Endothelial cell of umbilical vein (primary cell): ENCODE measurements at regions not wholly inside any gene's neighbourhood (a gene's known extent, or its start where the extent isn't known, plus 50 kb on each side); places are given as distances from the start of the nearest gene placed in this dataset.

ENCODE experiments used
- BruUV-seq: library from RNA; stranded (reverse); fragments of 400-500 nt; replicated peaks from 2 replicates; lab custom pipeline; 2021; lab: Mats Ljungman, UMichigan
- CTCF ChIA-PET: fragments of 300-600, 350-600 bp; sonication (Branson Sonifier 250); formaldehyde crosslinking; loops from one replicate; lab custom pipeline; 2021; ENCODE audit warnings: antibody characterized with exemption, inconsistent platforms; lab: Charles Lee
- POLR2A ChIA-PET: fragments of 300-600, 350-600 bp; sonication (Branson Sonifier 250); formaldehyde crosslinking; loops from one replicate; lab custom pipeline; 2021; ENCODE audit warnings: antibody characterized with exemption, inconsistent platforms; lab: Charles Lee
- DNase-seq: peaks from one replicate; pipeline ENCODE4 v3.0.0-alpha.2; 2011; ENCODE audit warnings: low read depth, low spot score
- FAIRE-seq: peaks from 2 replicates; lab custom pipeline; 2011; peaks lifted over from hg19 to GRCh38; lab: Jason Lieb, UNC
- H2AFZ ChIP-seq: 2 replicates; pipeline ENCODE4 v1.6.0; 2012; ENCODE audit warnings: low read depth, low read length, control low read depth, inconsistent platforms
- H3K27ac ChIP-seq: 2 replicates; pipeline ENCODE4 v1.5.1; 2011; ENCODE audit warnings: low read depth, mild to moderate bottlenecking, control low read depth, low read length, moderate library complexity; ENCODE audit not compliant: insufficient read depth
- H3K27me3 ChIP-seq, 2 experiments: 2 replicates each; pipeline versions ENCODE4 v1.6.0 to v1.6.1; 2011; ENCODE audit warnings: low read length in 2 of 2, mixed read lengths in 1 of 2; ENCODE audit not compliant: control insufficient read depth in 2 of 2, insufficient read depth in 2 of 2
- H3K36me3 ChIP-seq, 2 experiments: 2 replicates in 1 of 2; 3 replicates in 1 of 2; pipeline ENCODE4 v1.5.1; 2011; ENCODE audit warnings: low read length in 2 of 2, mild to moderate bottlenecking in 1 of 2, moderate library complexity in 1 of 2; ENCODE audit not compliant: control insufficient read depth in 2 of 2, insufficient read depth in 2 of 2; ENCODE audit errors: extremely low read depth in 1 of 2
- H3K4me1 ChIP-seq: 3 replicates; pipeline ENCODE4 v1.5.1; 2011; ENCODE audit warnings: mild to moderate bottlenecking, low read length; ENCODE audit not compliant: control insufficient read depth, insufficient read depth; ENCODE audit errors: extremely low read depth
- H3K4me2 ChIP-seq: 2 replicates; pipeline ENCODE4 v1.6.1; 2011; ENCODE audit warnings: low read length, control low read depth, mixed read lengths; ENCODE audit not compliant: insufficient read depth
- H3K4me3 ChIP-seq, 3 experiments: fragments of 200-600 bp in 1 of 3; sonication (generic), shearing (Covaris generic) in 1 of 3; replicated peaks in 1 of 3; 2 replicates each; pipeline ENCODE4 v1.5.1; 2011 to 2016; ENCODE audit warnings: control low read depth in 3 of 3, low read length in 3 of 3, mild to moderate bottlenecking in 2 of 3, inconsistent platforms in 1 of 3, low read depth in 1 of 3, moderate library complexity in 1 of 3; ENCODE audit not compliant: insufficient read depth in 1 of 3
- H3K79me2 ChIP-seq: 2 replicates; pipeline ENCODE4 v1.6.0; 2012; ENCODE audit warnings: low read length, inconsistent platforms; ENCODE audit not compliant: control insufficient read depth, insufficient read depth
- H3K9ac ChIP-seq: replicated peaks from 2 replicates; pipeline ENCODE3; 2011; ENCODE audit warnings: low read length, control low read depth; ENCODE audit not compliant: insufficient read depth; ENCODE audit errors: extremely low read depth
- H3K9me1 ChIP-seq: replicated peaks from 3 replicates; pipeline ENCODE4 v1.6.0; 2011; ENCODE audit warnings: mild to moderate bottlenecking, low read length; ENCODE audit not compliant: control insufficient read depth, insufficient read depth; ENCODE audit errors: extremely low read depth
- H3K9me3 ChIP-seq: replicated peaks from 2 replicates; pipeline ENCODE4 v1.5.1; 2012; ENCODE audit warnings: low read length, inconsistent platforms; ENCODE audit not compliant: control insufficient read depth, insufficient read depth
- H4K20me1 ChIP-seq: replicated peaks from 2 replicates; pipeline ENCODE3; 2011; ENCODE audit warnings: mild to moderate bottlenecking, low read length; ENCODE audit not compliant: control insufficient read depth, insufficient read depth; ENCODE audit errors: extremely low read depth
- FOS ChIP-seq: IDR thresholded peaks from 2 replicates; pipeline ENCODE4 v1.6.1; 2011; ENCODE audit warnings: mild to moderate bottlenecking, low read length, moderate library complexity, borderline replicate concordance; ENCODE audit not compliant: insufficient read depth
- GATA2 ChIP-seq: IDR thresholded peaks from 2 replicates; pipeline ENCODE4 v1.7.0; 2011; ENCODE audit warnings: low read depth, mild to moderate bottlenecking, moderate library complexity, mixed read lengths, low read length; ENCODE audit not compliant: insufficient read length, insufficient read depth
- JUN ChIP-seq: IDR thresholded peaks from 2 replicates; pipeline ENCODE4 v1.6.1; 2011; ENCODE audit warnings: borderline replicate concordance, low read depth; ENCODE audit not compliant: insufficient read length, insufficient read depth
- MYC ChIP-seq: IDR thresholded peaks from one replicate; pipeline ENCODE4 v1.6.1; 2011; ENCODE audit warnings: mild to moderate bottlenecking, low read depth, low read length
- POLR2A ChIP-seq: IDR thresholded peaks from 2 replicates; pipeline ENCODE4 v1.6.1; 2012; ENCODE audit warnings: low read depth, mild to moderate bottlenecking, control low read depth, low read length
- POLR2AphosphoS5 ChIP-seq: IDR thresholded peaks from 2 replicates; pipeline ENCODE4 v1.6.1; 2012; ENCODE audit warnings: low read depth, mild to moderate bottlenecking, control low read depth, low read length, moderate library complexity; ENCODE audit not compliant: insufficient read depth
- dilution Hi-C: fragments of 300-500 bp; cut with MboI; formaldehyde crosslinking; loops from one replicate; pipeline ENCODE4 v1.15.0; 2019; ENCODE audit warnings: low sequenced_read_pairs; ENCODE audit not compliant: extremely low pct_ligation_motif_present
- intact Hi-C: fragments of 100-400 bp; cut with micrococcal nuclease; formaldehyde crosslinking; loops from one replicate; pipeline ENCODE4 v1.10.0; 2022
- TF ChIP-seq, protein P1 (sequence below), 2 donors: IDR thresholded peaks; 1 replicate in 1 of 2; 2 replicates in 1 of 2; pipeline ENCODE4 v1.5.1; 2011; ENCODE audit warnings: low read length in 2 of 2, mild to moderate bottlenecking in 2 of 2, moderate library complexity in 2 of 2, control low read depth in 1 of 2, inconsistent platforms in 1 of 2, low read depth in 1 of 2; ENCODE audit not compliant: insufficient read depth in 1 of 2; ENCODE audit errors: extremely low read depth in 1 of 2
- TF ChIP-seq, protein P2 (sequence below): IDR thresholded peaks from 2 replicates; pipeline ENCODE4 v1.6.1; 2011; ENCODE audit not compliant: insufficient read depth, insufficient read length

DNA sequence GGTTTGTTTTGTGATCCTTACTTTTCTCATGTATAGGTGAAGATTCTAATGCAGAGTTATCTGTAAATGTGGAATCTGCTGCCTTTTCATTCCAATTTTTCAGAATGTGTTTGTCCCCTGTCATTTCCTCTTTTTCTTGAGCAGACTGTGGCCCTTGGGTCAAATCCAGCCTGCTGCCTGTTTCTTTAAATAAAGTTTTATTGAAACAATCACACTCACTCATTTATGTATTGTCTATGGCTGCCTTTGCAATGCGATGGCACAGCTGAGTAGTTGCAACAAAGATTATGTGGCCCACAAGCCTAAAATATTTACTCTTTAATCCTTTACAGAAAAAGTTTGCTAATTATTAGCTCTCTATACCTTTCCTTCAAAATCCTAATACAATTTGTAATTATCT, 116.3 kb upstream of the NPHP3 start:
- POLR2A ChIA-PET: no interaction called here
- no peak overlapping the region for H3K27ac ChIP-seq
- DNase-seq: no peak
- no peak overlapping the region for H3K9ac ChIP-seq
- H4K20me1 ChIP-seq: no peaks in the 10 kb centered on the region
- no peak overlapping the region for H2AFZ ChIP-seq
- BruUV-seq: no TSS peak
- H3K27me3 ChIP-seq: no peaks in the 10 kb centered on the region
- no peaks in the 10 kb centered on the region for H3K9me1 ChIP-seq
- TF ChIP-seq FOS (no peak), JUN (no peak), POLR2A (no peak), MYC (no peak), POLR2AphosphoS5 (no peak), GATA2 (no peak)
- TF ChIP-seq, protein P1, sequence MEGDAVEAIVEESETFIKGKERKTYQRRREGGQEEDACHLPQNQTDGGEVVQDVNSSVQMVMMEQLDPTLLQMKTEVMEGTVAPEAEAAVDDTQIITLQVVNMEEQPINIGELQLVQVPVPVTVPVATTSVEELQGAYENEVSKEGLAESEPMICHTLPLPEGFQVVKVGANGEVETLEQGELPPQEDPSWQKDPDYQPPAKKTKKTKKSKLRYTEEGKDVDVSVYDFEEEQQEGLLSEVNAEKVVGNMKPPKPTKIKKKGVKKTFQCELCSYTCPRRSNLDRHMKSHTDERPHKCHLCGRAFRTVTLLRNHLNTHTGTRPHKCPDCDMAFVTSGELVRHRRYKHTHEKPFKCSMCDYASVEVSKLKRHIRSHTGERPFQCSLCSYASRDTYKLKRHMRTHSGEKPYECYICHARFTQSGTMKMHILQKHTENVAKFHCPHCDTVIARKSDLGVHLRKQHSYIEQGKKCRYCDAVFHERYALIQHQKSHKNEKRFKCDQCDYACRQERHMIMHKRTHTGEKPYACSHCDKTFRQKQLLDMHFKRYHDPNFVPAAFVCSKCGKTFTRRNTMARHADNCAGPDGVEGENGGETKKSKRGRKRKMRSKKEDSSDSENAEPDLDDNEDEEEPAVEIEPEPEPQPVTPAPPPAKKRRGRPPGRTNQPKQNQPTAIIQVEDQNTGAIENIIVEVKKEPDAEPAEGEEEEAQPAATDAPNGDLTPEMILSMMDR (IDR thresholded peaks at IDR 0.05; ENCODE audit: extremely low read depth in 1 of 2, insufficient read depth in 1 of 2, low read depth in 1 of 2, low read length in 2 of 2): no peak
- TF ChIP-seq, protein P2, sequence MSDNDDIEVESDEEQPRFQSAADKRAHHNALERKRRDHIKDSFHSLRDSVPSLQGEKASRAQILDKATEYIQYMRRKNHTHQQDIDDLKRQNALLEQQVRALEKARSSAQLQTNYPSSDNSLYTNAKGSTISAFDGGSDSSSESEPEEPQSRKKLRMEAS: no peak
- intact Hi-C loops (no loop called here), dilution Hi-C loops (no loop called here)
- H3K79me2 ChIP-seq: no peaks in the 10 kb centered on the region
- H3K4me3 ChIP-seq: no peak overlapping the region
- CTCF ChIA-PET: no interaction called here
- H3K36me3 ChIP-seq: no peaks in the 10 kb centered on the region
- H3K4me2 ChIP-seq: no peak overlapping the region
- no peaks in the 10 kb centered on the region for H3K9me3 ChIP-seq
- no peak for FAIRE-seq
- H3K4me1 ChIP-seq: no peaks in the 10 kb centered on the region
